ENCODE measurements at regions not wholly inside any gene's neighbourhood (a gene's known extent, or its start where the extent isn't known, plus 50 kb on each side); places are given as distances from the start of the nearest gene placed in this dataset.
"Not testable (repeated sequence)": the region's sequence is repeated elsewhere in the genome, so short reads cannot be mapped to it uniquely, and the experiment has no call there.

GRCh38 chr5:69007726-69008368 is 86.0 kb upstream of the SLC30A5 start:
- peak; percentile 67 for DNase-seq

- no peak for DNase-seq
Observed at GRCh38 chr5:69010476-69010875, 83.3 kb upstream of the SLC30A5 start.

- DNase-seq: no peak
Observed at GRCh38 chr5:69011910-69012309, 81.9 kb upstream of the SLC30A5 start.

- no peak for DNase-seq
Observed at GRCh38 chr5:69013481-69013880, 80.3 kb upstream of the SLC30A5 start.

- DNase-seq: not testable (repeated sequence)
Observed at GRCh38 chr5:69014007-69014406, 79.8 kb upstream of the SLC30A5 start.

- no peak for DNase-seq
Observed at GRCh38 chr5:69019668-69020375, 74.0 kb upstream of the SLC30A5 start.

GRCh38 chr5:69024241-69024651 is 69.6 kb upstream of the SLC30A5 start:
- DNase-seq: peak; percentile 39

- no peak for DNase-seq
Observed at GRCh38 chr5:69029292-69029691, 64.5 kb upstream of the SLC30A5 start.

GRCh38 chr5:69030358-69031062 is 63.3 kb upstream of the SLC30A5 start:
- DNase-seq: no peak

- no peak for DNase-seq
Observed at GRCh38 chr5:69032009-69032408, 61.8 kb upstream of the SLC30A5 start.

GRCh38 chr5:69033690-69034089 is 60.1 kb upstream of the SLC30A5 start:
- no peak for DNase-seq

- DNase-seq: no peak
Observed at GRCh38 chr5:69034898-69035297, 58.9 kb upstream of the SLC30A5 start.

- no peak for DNase-seq
Observed at GRCh38 chr5:69035665-69036064, 58.1 kb upstream of the SLC30A5 start.

GRCh38 chr5:69038539-69038938 is 55.3 kb upstream of the SLC30A5 start:
- no peak for DNase-seq

- DNase-seq: no peak
Observed at GRCh38 chr5:69039829-69040228, 54.0 kb upstream of the SLC30A5 start.

- no peak for DNase-seq
Observed at GRCh38 chr5:69042500-69042899, 51.3 kb upstream of the SLC30A5 start.

- DNase-seq: peak; percentile 92
Observed at GRCh38 chr5:69042915-69043654, 50.7 kb upstream of the SLC30A5 start.

GRCh38 chr5:69043655-69043996 is 50.2 kb upstream of the SLC30A5 start:
- DNase-seq: no peak

All from CD4-positive, alpha-beta T cell treated with Interleukin-17A for 1 hour (primary cell).